ENCODE measurements at regions not wholly inside any gene's neighbourhood (a gene's known extent, or its start where the extent isn't known, plus 50 kb on each side); places are given as distances from the start of the nearest gene placed in this dataset.
A peak's percentile ranks its signal among the peaks of the same experiment; 100 is the strongest.

GRCh38 chr7:25847336-25848070, 304.5 kb upstream of the NFE2L3 start:
- peak; percentile 77 for DNase-seq (ENCODE audit: low read depth)

GRCh38 chr7:25849500-25850184, 302.4 kb upstream of the NFE2L3 start:
- peak; percentile 99 for DNase-seq (ENCODE audit: low read depth)

GRCh38 chr7:25850216-25850615, 301.8 kb upstream of the NFE2L3 start:
- no peak for DNase-seq (ENCODE audit: low read depth)

GRCh38 chr7:25850735-25851134, 301.3 kb upstream of the NFE2L3 start:
- DNase-seq (ENCODE audit: low read depth) = no peak

- DNase-seq (ENCODE audit: low read depth) = peak; percentile 76
These were observed 300.4 kb upstream of the NFE2L3 start for GRCh38 chr7:25851332-25852210.

- peak; percentile 82 for DNase-seq (ENCODE audit: low read depth)
These were observed 299.6 kb upstream of the NFE2L3 start for GRCh38 chr7:25852211-25852938.

- no peak for DNase-seq (ENCODE audit: low read depth)
These were observed 299.1 kb upstream of the NFE2L3 start for GRCh38 chr7:25852939-25853271.

GRCh38 chr7:25853314-25853713, 298.7 kb upstream of the NFE2L3 start:
- DNase-seq (ENCODE audit: low read depth) = no peak

GRCh38 chr7:25854059-25854458, 297.9 kb upstream of the NFE2L3 start:
- no peak for DNase-seq (ENCODE audit: low read depth)

GRCh38 chr7:25854608-25855497, 297.1 kb upstream of the NFE2L3 start:
- DNase-seq (ENCODE audit: low read depth) = peak; percentile 100

- peak; percentile 47 for DNase-seq (ENCODE audit: low read depth)
These were observed 295.9 kb upstream of the NFE2L3 start for GRCh38 chr7:25855854-25856782.

- DNase-seq (ENCODE audit: low read depth) = peak; percentile 92
These were observed 294.5 kb upstream of the NFE2L3 start for GRCh38 chr7:25857376-25858067.

GRCh38 chr7:25858200-25858524, 293.8 kb upstream of the NFE2L3 start:
- DNase-seq (ENCODE audit: low read depth) = no peak

- peak; percentile 18 for DNase-seq (ENCODE audit: low read depth)
These were observed 293.2 kb upstream of the NFE2L3 start for GRCh38 chr7:25858525-25859411.

- no peak for DNase-seq (ENCODE audit: low read depth)
These were observed 292.4 kb upstream of the NFE2L3 start for GRCh38 chr7:25859412-25860274.

GRCh38 chr7:25860275-25861163, 291.5 kb upstream of the NFE2L3 start:
- peak; percentile 13 for DNase-seq (ENCODE audit: low read depth)

GRCh38 chr7:25861164-25861496, 290.9 kb upstream of the NFE2L3 start:
- no peak for DNase-seq (ENCODE audit: low read depth)
